Skeletal muscle satellite cell (primary cell): ENCODE measurements at regions not wholly inside any gene's neighbourhood (a gene's known extent, or its start where the extent isn't known, plus 50 kb on each side); places are given as distances from the start of the nearest gene placed in this dataset.
"Not testable (repeated sequence)": the region's sequence is repeated elsewhere in the genome, so short reads cannot be mapped to it uniquely, and the experiment has no call there.

ENCODE experiments used
- H3K27me3 ChIP-seq: 2 replicates; pipeline ENCODE4 v1.7.0; 2013; ENCODE audit warnings: low read length; ENCODE audit not compliant: control insufficient read depth, insufficient read depth
- H3K36me3 ChIP-seq: 2 replicates; pipeline ENCODE4 v1.7.0; 2013; ENCODE audit warnings: mild to moderate bottlenecking, control low read depth, low read length; ENCODE audit not compliant: insufficient read depth
- H3K4me1 ChIP-seq: 2 replicates; pipeline ENCODE4 v1.7.0; 2013; ENCODE audit warnings: low read length; ENCODE audit not compliant: control insufficient read depth, insufficient read depth
- H3K4me2 ChIP-seq: 2 replicates; pipeline ENCODE4 v1.7.0; 2013; ENCODE audit warnings: mild to moderate bottlenecking, low read length
- H3K4me3 ChIP-seq: 2 replicates; pipeline ENCODE4 v1.7.0; 2013; ENCODE audit warnings: low read length
- H3K9ac ChIP-seq: 2 replicates; pipeline ENCODE4 v1.7.0; 2013; ENCODE audit warnings: mild to moderate bottlenecking, low read depth, low read length, moderate library complexity
- H3K9me3 ChIP-seq: replicated peaks from 2 replicates; pipeline ENCODE4 v1.7.0; 2013; ENCODE audit warnings: mild to moderate bottlenecking, control low read depth, low read length

- not testable (repeated sequence) for H3K4me3 ChIP-seq, H3K36me3 ChIP-seq, H3K9ac ChIP-seq, H3K4me1 ChIP-seq, H3K4me2 ChIP-seq, H3K27me3 ChIP-seq, H3K9me3 ChIP-seq
These were observed 758.1 kb downstream of the SLC6A15 start for GRCh38 chr12:84154439-84154990.

DNA sequence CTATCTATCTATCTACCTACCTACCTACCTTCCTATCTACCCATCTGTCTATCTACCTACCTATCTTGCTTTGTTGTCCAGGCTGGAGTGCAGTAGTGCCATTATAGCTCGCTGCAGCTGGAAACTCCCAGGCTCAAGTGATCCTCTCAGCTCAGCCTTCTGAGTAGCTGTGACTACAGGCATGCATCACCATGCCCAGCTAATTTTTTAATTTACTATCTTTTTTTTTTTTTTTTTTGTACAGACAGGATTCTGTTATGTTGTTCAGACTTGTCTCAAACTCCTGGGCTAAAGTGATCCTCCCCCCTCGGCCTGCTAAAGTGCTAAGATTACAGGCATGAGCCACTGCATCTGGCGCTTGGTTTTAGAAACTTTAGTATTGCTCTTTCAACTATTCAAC is 762.4 kb downstream of the SLC6A15 start:
- Histone ChIP-seq H3K36me3 (no peaks in the 10 kb centered on the region), H3K4me2 (no peak overlapping the region), H3K9ac (no peak overlapping the region), H3K4me1 (no peaks in the 10 kb centered on the region), H3K27me3 (no peaks in the 10 kb centered on the region), H3K4me3 (no peak overlapping the region), H3K9me3 (no peaks in the 10 kb centered on the region)

DNA sequence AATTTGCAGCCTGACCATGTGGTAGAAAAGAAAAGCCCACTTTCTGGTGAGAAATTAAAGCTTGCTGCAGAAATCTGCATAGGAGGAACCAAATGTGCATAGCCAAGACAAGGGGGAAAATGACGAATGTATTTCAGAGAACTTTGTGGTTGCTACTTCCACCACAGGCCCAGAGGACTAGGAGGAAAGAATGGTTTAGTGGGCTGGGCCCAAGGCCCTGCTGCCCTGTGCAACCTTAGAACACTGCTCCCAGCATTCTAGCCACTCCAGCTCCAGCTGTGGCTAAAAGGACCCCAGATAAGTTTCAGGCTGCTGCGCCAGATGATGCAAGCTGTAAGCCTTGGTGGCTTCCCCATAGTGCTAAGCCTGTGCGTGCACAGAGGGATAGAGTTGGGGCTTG is 764.3 kb downstream of the SLC6A15 start:
- Histone ChIP-seq H3K9ac (no peak overlapping the region), H3K4me2 (no peak overlapping the region), H3K4me3 (no peak overlapping the region), H3K9me3 (no peaks in the 10 kb centered on the region), H3K4me1 (no peaks in the 10 kb centered on the region), H3K27me3 (no peaks in the 10 kb centered on the region), H3K36me3 (no peaks in the 10 kb centered on the region)

DNA sequence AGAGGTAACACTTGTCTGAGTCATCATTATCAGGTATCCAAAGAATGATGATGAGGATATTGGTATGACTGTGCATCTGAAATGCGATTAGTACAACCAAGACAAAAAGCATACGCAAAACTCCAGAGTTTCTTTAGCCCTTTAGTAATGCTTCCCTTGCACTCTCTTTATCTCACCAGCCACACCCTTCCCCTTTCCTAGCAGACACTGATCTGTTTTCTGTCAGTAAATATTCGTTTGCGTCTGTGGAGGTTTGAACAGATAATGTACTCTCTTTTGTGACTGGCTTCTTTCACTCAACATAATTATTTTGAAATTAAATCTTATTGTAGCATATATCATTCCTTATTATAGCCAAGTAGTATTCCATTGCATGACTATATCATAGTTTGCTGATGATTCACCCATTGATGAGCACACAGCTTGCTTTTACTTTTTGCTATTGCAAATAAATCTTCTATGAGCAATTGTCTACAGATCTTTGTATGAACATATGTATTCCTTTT is 775.7 kb downstream of the SLC6A15 start:
- H3K27me3 ChIP-seq, result no peaks in the 10 kb centered on the region
- no peaks in the 10 kb centered on the region for H3K9me3 ChIP-seq
- H3K4me2 ChIP-seq, result no peak overlapping the region
- no peaks in the 10 kb centered on the region for H3K4me1 ChIP-seq
- H3K4me3 ChIP-seq, result no peak overlapping the region
- no peak overlapping the region for H3K9ac ChIP-seq
- no peaks in the 10 kb centered on the region for H3K36me3 ChIP-seq

- Histone ChIP-seq H3K4me2 (no peak overlapping the region), H3K27me3 (no peaks in the 10 kb centered on the region), H3K9ac (no peak overlapping the region), H3K9me3 (no peaks in the 10 kb centered on the region), H3K36me3 (no peaks in the 10 kb centered on the region), H3K4me1 (no peaks in the 10 kb centered on the region), H3K4me3 (no peak overlapping the region)
These were observed 776.9 kb downstream of the SLC6A15 start for GRCh38 chr12:84135586-84136279.

DNA sequence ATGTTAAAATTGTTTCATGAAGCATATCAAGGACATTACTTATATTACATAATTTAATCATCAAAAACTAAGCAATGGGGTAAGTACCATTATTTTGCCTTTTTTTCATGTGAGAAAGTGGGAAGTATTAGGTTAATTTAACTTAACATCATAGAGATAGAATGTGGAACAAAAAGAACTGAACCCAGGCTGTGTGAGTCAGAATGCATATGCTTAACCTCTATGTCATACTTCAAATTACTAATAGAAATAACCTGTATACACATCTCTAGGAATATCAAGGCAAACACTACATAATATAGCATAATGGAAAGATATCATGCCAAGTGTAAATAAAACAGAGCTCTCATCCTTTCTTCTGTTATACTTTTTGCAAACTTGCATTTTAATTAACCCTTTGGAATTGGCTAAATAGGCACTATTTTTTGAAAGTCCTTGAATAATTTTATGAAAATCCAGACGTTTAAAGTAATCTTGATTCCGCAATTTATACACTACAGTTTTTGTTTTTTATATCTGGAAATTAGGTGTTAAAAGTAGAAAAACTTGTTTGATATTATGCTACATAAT is 777.7 kb downstream of the SLC6A15 start:
- H3K9ac ChIP-seq, result no peak overlapping the region
- no peaks in the 10 kb centered on the region for H3K36me3 ChIP-seq
- H3K4me2 ChIP-seq, result no peak overlapping the region
- H3K4me1 ChIP-seq, result no peaks in the 10 kb centered on the region
- H3K4me3 ChIP-seq, result no peak overlapping the region
- no peaks in the 10 kb centered on the region for H3K9me3 ChIP-seq
- H3K27me3 ChIP-seq, result no peaks in the 10 kb centered on the region

- no peaks in the 10 kb centered on the region for H3K27me3 ChIP-seq
- H3K4me3 ChIP-seq, result no peak overlapping the region
- H3K9ac ChIP-seq, result no peak overlapping the region
- no peaks in the 10 kb centered on the region for H3K36me3 ChIP-seq
- no peaks in the 10 kb centered on the region for H3K9me3 ChIP-seq
- H3K4me1 ChIP-seq, result no peaks in the 10 kb centered on the region
- no peak overlapping the region for H3K4me2 ChIP-seq
These were observed 781.5 kb downstream of the SLC6A15 start for GRCh38 chr12:84131076-84131475.

DNA sequence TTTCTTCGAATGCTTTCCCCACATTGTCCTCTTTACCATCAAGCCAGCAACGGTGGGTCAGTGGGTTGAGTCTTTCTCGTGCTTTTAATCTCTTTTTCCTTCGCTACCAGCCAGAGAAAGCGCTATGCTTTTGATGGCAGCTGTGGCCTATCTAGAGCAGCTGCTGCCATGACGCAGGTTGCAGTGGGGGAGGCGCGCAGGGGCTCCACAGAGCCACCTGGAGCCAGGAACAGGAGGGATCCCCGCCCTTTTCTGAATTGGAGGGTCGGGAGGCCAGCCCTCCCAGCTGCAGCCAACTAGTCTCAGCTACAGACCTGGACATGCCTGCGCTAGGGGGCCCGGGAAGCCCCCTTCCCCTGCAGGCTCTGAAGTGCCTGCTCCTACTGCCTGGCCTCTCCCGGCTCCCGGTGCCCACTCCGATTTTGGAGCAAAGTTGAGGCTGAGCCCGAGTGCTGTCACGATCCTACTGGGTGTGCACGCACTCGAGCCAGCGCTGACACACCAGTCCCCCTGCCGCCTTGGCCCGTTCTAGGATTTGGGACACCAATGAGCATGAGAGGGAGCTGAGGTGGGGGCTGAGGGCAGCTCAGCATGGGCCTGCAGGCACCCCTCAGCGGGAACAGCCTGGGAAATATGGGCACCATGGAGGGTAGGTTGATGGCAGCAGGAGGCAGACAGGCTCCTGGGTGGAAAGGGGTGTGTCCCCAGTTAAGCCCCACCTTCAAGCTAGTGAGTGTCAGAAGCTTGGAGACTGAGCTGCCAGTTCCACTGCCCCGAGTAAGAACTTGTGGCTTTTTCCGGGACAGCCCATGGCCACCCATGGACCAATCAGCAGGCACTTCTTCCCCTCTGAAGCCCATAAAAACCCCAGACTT is 784.2 kb downstream of the SLC6A15 start:
- Histone ChIP-seq H3K9ac (no peak overlapping the region), H3K4me1 (no peaks in the 10 kb centered on the region), H3K4me2 (no peak overlapping the region), H3K27me3 (no peaks in the 10 kb centered on the region), H3K4me3 (no peak overlapping the region), H3K9me3 (no peaks in the 10 kb centered on the region), H3K36me3 (no peaks in the 10 kb centered on the region)

GRCh38 chr12:84124211-84124610 is 788.4 kb downstream of the SLC6A15 start:
- Histone ChIP-seq H3K36me3 (no peaks in the 10 kb centered on the region), H3K4me1 (no peaks in the 10 kb centered on the region), H3K9ac (no peak overlapping the region), H3K27me3 (no peaks in the 10 kb centered on the region), H3K9me3 (no peaks in the 10 kb centered on the region), H3K4me2 (no peak overlapping the region), H3K4me3 (no peak overlapping the region)

DNA sequence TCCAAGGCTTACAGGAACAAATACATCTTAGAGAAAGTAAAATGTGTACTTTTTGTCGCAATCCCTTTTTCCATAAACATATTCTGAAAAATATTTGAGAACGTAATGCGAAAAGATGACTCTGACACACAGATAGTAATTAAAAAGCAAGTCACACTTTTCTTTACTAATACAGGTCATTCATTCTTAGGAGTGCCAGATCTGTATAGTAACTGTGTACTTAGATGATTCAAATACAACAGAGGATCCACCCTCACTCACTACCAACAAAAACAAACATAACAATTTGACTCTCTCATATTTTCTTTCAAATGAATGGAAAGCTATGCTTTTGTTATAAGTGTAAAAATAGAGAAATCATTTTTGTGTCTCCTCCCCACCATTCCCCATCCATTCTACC is 795.4 kb downstream of the SLC6A15 start:
- Histone ChIP-seq H3K4me2 (no peak overlapping the region), H3K27me3 (no peaks in the 10 kb centered on the region), H3K4me3 (no peak overlapping the region), H3K4me1 (no peaks in the 10 kb centered on the region), H3K9me3 (no peaks in the 10 kb centered on the region), H3K9ac (no peak overlapping the region), H3K36me3 (no peaks in the 10 kb centered on the region)

DNA sequence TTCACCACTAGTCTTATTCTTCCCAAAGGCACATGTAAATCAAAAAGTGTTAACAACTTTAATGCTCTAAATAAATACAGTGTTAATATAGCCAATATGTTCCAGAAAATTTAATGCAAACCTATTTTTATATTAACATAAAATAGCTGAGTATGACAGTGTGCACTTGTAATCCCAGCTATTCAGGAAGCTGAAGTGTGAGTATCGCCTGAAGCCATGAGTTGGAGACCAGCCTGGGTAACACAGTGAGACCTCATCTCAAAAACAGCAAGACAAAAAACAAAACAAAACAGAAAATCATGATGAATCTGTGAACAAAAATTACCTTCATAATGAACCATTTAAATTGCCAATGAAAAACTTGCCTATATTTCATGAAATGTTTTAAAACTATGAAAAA is 798.9 kb downstream of the SLC6A15 start:
- Histone ChIP-seq H3K27me3 (no peaks in the 10 kb centered on the region), H3K4me2 (no peak overlapping the region)

More for the DNA sequence above, 798.9 kb downstream of the SLC6A15 start:
- Histone ChIP-seq H3K9me3 (no peaks in the 10 kb centered on the region), H3K4me3 (no peak overlapping the region), H3K9ac (no peak overlapping the region), H3K36me3 (no peaks in the 10 kb centered on the region), H3K4me1 (no peaks in the 10 kb centered on the region)
